ENCODE measurements at regions not wholly inside any gene's neighbourhood (a gene's known extent, or its start where the extent isn't known, plus 50 kb on each side); places are given as distances from the start of the nearest gene placed in this dataset.

GRCh38 chr3:117936159-117936558, 1098.5 kb downstream of the IGSF11 start:
- TF ChIP-seq CTCF (IDR thresholded peaks at IDR 0.05 in 4 of 5, conservative IDR thresholded peaks at IDR 0.05 in 1 of 5): no peak
- TF ChIP-seq POLR2A (IDR thresholded peaks at IDR 0.05): no peak

Data from gastrocnemius medialis (tissue), 4 donors.